ENCODE measurements at regions not wholly inside any gene's neighbourhood (a gene's known extent, or its start where the extent isn't known, plus 50 kb on each side); places are given as distances from the start of the nearest gene placed in this dataset.

DNA sequence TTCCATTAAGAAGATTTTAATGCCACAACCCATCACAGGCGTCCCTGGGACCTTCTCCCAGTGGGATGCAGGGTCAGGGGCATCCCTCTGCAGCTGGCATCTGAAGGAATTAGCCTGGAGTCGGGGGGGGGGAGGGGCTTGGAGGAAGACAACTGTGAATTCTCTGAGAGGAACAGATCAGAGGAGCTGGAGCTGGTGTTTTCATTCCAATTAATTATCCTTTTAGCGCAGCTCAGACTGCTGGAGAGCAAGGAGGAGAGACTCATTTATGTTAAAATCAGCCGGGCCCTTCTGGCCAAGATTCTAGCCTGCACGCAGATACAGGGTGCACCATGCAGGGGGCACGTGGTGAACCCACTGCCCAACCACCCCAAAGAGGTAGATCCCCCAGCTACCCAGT is 116.2 kb downstream of the CHST1 start (continued):
- TF ChIP-seq, protein P1, sequence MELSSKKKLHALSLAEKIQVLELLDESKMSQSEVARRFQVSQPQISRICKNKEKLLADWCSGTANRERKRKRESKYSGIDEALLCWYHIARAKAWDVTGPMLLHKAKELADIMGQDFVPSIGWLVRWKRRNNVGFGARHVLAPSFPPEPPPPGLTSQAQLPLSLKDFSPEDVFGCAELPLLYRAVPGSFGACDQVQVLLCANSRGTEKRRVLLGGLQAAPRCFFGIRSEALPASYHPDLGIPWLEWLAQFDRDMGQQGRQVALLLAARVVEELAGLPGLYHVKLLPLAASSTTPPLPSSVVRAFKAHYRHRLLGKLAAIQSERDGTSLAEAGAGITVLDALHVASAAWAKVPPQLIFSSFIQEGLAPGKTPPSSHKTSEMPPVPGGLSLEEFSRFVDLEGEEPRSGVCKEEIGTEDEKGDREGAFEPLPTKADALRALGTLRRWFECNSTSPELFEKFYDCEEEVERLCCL (CRISPR knock-in tag; IDR thresholded peaks at IDR 0.05; ENCODE audit: borderline replicate concordance): no peak
- TF ChIP-seq RFX3 (CRISPR knock-in tag; IDR thresholded peaks at IDR 0.05) (no peak), ZNF773 (CRISPR knock-in tag; IDR thresholded peaks at IDR 0.05; ENCODE audit: borderline replicate concordance) (no peak)

DNA sequence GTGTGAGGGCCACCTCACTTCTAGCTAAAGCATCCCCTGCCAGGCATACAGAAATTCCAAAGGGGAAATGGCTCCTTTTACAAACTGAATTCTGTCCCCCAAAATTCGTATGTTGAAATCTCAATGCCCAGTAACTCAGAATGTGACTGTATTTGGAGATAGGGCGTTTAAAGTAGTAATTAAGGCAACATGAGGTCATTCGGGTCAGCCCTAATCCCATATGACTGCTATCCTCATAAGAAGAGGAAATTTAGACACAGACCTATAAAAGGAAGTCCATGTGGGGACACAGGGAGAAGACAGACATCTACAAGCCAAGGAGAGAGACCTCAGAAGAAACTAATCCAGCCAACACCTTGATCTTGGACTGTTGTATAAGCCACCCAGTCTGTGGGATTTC is 119.1 kb downstream of the CHST1 start:
- Histone ChIP-seq H3K27me3 (ENCODE audit: control insufficient read depth in 1 of 2, insufficient read depth in 2 of 2, low read length in 2 of 2) (no peaks in the 10 kb centered on the region), H3K79me2 (ENCODE audit: insufficient read depth, low read length) (no peaks in the 10 kb centered on the region), H3K4me2 (ENCODE audit: low read depth, low read length) (no peak overlapping the region), H3K36me3 (replicated peaks in 1 of 2; ENCODE audit: control insufficient read depth in 1 of 2, insufficient read depth in 2 of 2, low read length in 2 of 2) (no peaks in the 10 kb centered on the region), H3K9ac (ENCODE audit: insufficient read depth, low read depth, low read length) (no peak overlapping the region), H3K27ac (ENCODE audit: extremely low read length, insufficient read depth, low read length) (no peak overlapping the region), H3K4me3 (replicated peaks in 1 of 3; ENCODE audit: insufficient read depth in 1 of 3, low read depth in 2 of 3, low read length in 3 of 3) (no peak overlapping the region), H3K4me1 (ENCODE audit: insufficient read depth, low read length) (no peaks in the 10 kb centered on the region), H3K9me3 (ENCODE audit: low read length) (no peaks in the 10 kb centered on the region), H2AFZ (ENCODE audit: low read length) (no peak overlapping the region), H4K20me1 (ENCODE audit: insufficient read depth, low read length) (no peaks in the 10 kb centered on the region)
- DNase-seq (ENCODE audit: low spot score) (no peak), FAIRE-seq (no peak), ATAC-seq (no peak)
- WGBS (ENCODE audit: low lambda C conversion rate): 0% methylated on average over 3 of the region's 3 CpGs
- ChIA-PET CTCF (ENCODE audit: low intra/inter-chr PET ratio, low total read pairs) (no interaction called here), POLR2A (no interaction called here)
- no TSS peak for BruUV-seq (replicated peaks)
- TF ChIP-seq RXRB (CRISPR knock-in tag; IDR thresholded peaks at IDR 0.05; ENCODE audit: borderline replicate concordance) (no peak), POLR2A (IDR thresholded peaks at IDR 0.05; ENCODE audit: insufficient read depth in 1 of 2, low read depth in 2 of 2, low read length in 2 of 2) (no peak), NFATC3 (CRISPR knock-in tag; IDR thresholded peaks at IDR 0.05) (no peak)
- TF ChIP-seq, protein P2, sequence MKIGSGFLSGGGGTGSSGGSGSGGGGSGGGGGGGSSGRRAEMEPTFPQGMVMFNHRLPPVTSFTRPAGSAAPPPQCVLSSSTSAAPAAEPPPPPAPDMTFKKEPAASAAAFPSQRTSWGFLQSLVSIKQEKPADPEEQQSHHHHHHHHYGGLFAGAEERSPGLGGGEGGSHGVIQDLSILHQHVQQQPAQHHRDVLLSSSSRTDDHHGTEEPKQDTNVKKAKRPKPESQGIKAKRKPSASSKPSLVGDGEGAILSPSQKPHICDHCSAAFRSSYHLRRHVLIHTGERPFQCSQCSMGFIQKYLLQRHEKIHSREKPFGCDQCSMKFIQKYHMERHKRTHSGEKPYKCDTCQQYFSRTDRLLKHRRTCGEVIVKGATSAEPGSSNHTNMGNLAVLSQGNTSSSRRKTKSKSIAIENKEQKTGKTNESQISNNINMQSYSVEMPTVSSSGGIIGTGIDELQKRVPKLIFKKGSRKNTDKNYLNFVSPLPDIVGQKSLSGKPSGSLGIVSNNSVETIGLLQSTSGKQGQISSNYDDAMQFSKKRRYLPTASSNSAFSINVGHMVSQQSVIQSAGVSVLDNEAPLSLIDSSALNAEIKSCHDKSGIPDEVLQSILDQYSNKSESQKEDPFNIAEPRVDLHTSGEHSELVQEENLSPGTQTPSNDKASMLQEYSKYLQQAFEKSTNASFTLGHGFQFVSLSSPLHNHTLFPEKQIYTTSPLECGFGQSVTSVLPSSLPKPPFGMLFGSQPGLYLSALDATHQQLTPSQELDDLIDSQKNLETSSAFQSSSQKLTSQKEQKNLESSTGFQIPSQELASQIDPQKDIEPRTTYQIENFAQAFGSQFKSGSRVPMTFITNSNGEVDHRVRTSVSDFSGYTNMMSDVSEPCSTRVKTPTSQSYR (CRISPR knock-in tag; IDR thresholded peaks at IDR 0.05; ENCODE audit: borderline replicate concordance): no peak
- in situ Hi-C loops (cut with HindIII; ENCODE audit: extremely low pct_ligation_motif_present, low pct_unique_long_range_greater_than_20kb) (no loop called here), intact Hi-C loops (cut with micrococcal nuclease; ENCODE audit: unreplicated experiment) (no loop called here)
